ENCODE measurements at regions not wholly inside any gene's neighbourhood (a gene's known extent, or its start where the extent isn't known, plus 50 kb on each side); places are given as distances from the start of the nearest gene placed in this dataset.

- Histone ChIP-seq H2AFZ (ENCODE audit: low read length) (no peak overlapping the region), H3K9me3 (ENCODE audit: low read length) (no peaks in the 10 kb centered on the region), H3K9ac (ENCODE audit: low read length) (no peak overlapping the region), H3K4me2 (ENCODE audit: low read depth, low read length, poor library complexity, severe bottlenecking) (no peak overlapping the region), H3K36me3 (ENCODE audit: insufficient read depth, low read length) (no peaks in the 10 kb centered on the region), H3K27ac (ENCODE audit: low read length) (no peak overlapping the region), H3K4me3 (ENCODE audit: low read length) (no peak overlapping the region), H4K20me1 (ENCODE audit: insufficient read depth, low read depth, low read length) (no peaks in the 10 kb centered on the region), H3K79me2 (ENCODE audit: low read length) (no peaks in the 10 kb centered on the region), H3K4me1 (ENCODE audit: low read length) (no peaks in the 10 kb centered on the region), H3K9me2 (replicated peaks; ENCODE audit: insufficient read depth, low read length) (no peaks in the 10 kb centered on the region), H3K27me3 (ENCODE audit: low read length) (no peaks in the 10 kb centered on the region)
- no peak for DNase-seq
These were observed 107.4 kb upstream of the NOCT start for GRCh38 chr4:138908134-138908533.

- Histone ChIP-seq H2AFZ (ENCODE audit: low read length) (no peak overlapping the region), H3K4me3 (ENCODE audit: low read length) (no peak overlapping the region), H3K4me1 (ENCODE audit: low read length) (no peaks in the 10 kb centered on the region), H3K27me3 (ENCODE audit: low read length) (no peaks in the 10 kb centered on the region), H3K9me2 (replicated peaks; ENCODE audit: insufficient read depth, low read length) (no peaks in the 10 kb centered on the region), H4K20me1 (ENCODE audit: insufficient read depth, low read depth, low read length) (no peaks in the 10 kb centered on the region), H3K9me3 (ENCODE audit: low read length) (no peaks in the 10 kb centered on the region), H3K27ac (ENCODE audit: low read length) (no peak overlapping the region), H3K36me3 (ENCODE audit: insufficient read depth, low read length) (no peaks in the 10 kb centered on the region), H3K4me2 (ENCODE audit: low read depth, low read length, poor library complexity, severe bottlenecking) (no peak overlapping the region), H3K9ac (ENCODE audit: low read length) (no peak overlapping the region), H3K79me2 (ENCODE audit: low read length) (no peaks in the 10 kb centered on the region)
- no peak for DNase-seq
These were observed 108.4 kb upstream of the NOCT start for GRCh38 chr4:138907174-138907573.

DNA sequence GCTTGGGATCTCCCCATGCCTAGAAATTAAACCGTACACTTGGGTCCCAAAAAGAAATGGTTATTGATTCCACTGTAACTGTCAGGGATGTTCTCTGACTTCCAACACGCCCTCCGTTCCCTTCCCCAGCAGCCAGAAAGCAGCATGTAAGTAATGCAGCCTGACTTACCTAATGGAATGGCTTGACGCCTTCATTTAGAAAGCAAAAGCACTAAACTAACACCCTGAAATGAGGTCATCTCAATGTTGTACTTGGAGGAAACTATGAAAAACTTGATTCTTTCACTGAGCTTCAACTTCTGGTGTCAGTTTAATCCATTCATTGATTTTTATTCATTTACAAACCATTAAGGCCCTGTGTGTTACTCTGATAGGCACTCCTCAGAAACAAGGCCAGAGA, 110.8 kb upstream of the NOCT start:
- Histone ChIP-seq H3K4me3 (ENCODE audit: low read length) (no peak overlapping the region), H4K20me1 (ENCODE audit: insufficient read depth, low read depth, low read length) (no peaks in the 10 kb centered on the region), H3K4me1 (ENCODE audit: low read length) (no peaks in the 10 kb centered on the region), H3K4me2 (ENCODE audit: low read depth, low read length, poor library complexity, severe bottlenecking) (no peak overlapping the region), H2AFZ (ENCODE audit: low read length) (no peak overlapping the region), H3K79me2 (ENCODE audit: low read length) (no peaks in the 10 kb centered on the region), H3K9me2 (replicated peaks; ENCODE audit: insufficient read depth, low read length) (no peaks in the 10 kb centered on the region), H3K27me3 (ENCODE audit: low read length) (no peaks in the 10 kb centered on the region), H3K36me3 (ENCODE audit: insufficient read depth, low read length) (no peaks in the 10 kb centered on the region), H3K9me3 (ENCODE audit: low read length) (no peaks in the 10 kb centered on the region), H3K9ac (ENCODE audit: low read length) (no peak overlapping the region), H3K27ac (ENCODE audit: low read length) (no peak overlapping the region)
- DNase-seq = no peak

GRCh38 chr4:138903185-138903584, 112.4 kb upstream of the NOCT start:
- H4K20me1 ChIP-seq (ENCODE audit: insufficient read depth, low read depth, low read length) = no peaks in the 10 kb centered on the region
- no peaks in the 10 kb centered on the region for H3K4me1 ChIP-seq (ENCODE audit: low read length)
- H3K27ac ChIP-seq (ENCODE audit: low read length) = no peak overlapping the region
- no peaks in the 10 kb centered on the region for H3K9me3 ChIP-seq (ENCODE audit: low read length)
- H3K27me3 ChIP-seq (ENCODE audit: low read length) = no peaks in the 10 kb centered on the region
- no peak overlapping the region for H3K4me2 ChIP-seq (ENCODE audit: low read depth, low read length, poor library complexity, severe bottlenecking)
- H3K9ac ChIP-seq (ENCODE audit: low read length) = no peak overlapping the region
- no peak overlapping the region for H2AFZ ChIP-seq (ENCODE audit: low read length)
- H3K4me3 ChIP-seq (ENCODE audit: low read length) = no peak overlapping the region
- DNase-seq = no peak
- no peaks in the 10 kb centered on the region for H3K36me3 ChIP-seq (ENCODE audit: insufficient read depth, low read length)
- no peaks in the 10 kb centered on the region for H3K79me2 ChIP-seq (ENCODE audit: low read length)
- no peaks in the 10 kb centered on the region for H3K9me2 ChIP-seq (replicated peaks; ENCODE audit: insufficient read depth, low read length)

DNA sequence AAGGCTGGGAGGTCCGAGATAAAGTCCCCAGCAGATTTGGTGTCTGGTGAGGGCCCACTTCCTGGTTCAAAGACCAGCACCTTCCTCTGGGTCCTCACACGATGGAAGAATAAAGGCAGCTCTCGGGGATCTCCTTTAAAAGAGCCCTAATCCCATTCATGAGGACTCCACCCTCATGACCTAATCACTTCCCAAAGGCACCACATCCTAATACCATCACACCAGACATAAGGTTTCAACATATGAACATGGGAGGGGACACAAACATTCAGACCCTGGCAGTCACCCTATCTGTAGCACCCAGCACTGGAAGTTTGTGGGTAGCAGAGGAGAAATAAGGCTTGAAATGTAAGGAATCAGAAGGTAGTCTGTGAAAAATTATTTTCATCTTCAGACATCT, 112.9 kb upstream of the NOCT start:
- Histone ChIP-seq H3K9me3 (ENCODE audit: low read length) (no peaks in the 10 kb centered on the region), H3K9ac (ENCODE audit: low read length) (no peak overlapping the region), H3K4me1 (ENCODE audit: low read length) (no peaks in the 10 kb centered on the region), H3K36me3 (ENCODE audit: insufficient read depth, low read length) (no peaks in the 10 kb centered on the region), H2AFZ (ENCODE audit: low read length) (no peak overlapping the region), H3K4me3 (ENCODE audit: low read length) (no peak overlapping the region), H3K27me3 (ENCODE audit: low read length) (no peaks in the 10 kb centered on the region), H3K27ac (ENCODE audit: low read length) (no peak overlapping the region), H4K20me1 (ENCODE audit: insufficient read depth, low read depth, low read length) (no peaks in the 10 kb centered on the region), H3K9me2 (replicated peaks; ENCODE audit: insufficient read depth, low read length) (no peaks in the 10 kb centered on the region), H3K4me2 (ENCODE audit: low read depth, low read length, poor library complexity, severe bottlenecking) (no peak overlapping the region), H3K79me2 (ENCODE audit: low read length) (no peaks in the 10 kb centered on the region)
- DNase-seq = no peak

GRCh38 chr4:138901177-138901576, 114.4 kb upstream of the NOCT start:
- no peaks in the 10 kb centered on the region for H3K36me3 ChIP-seq (ENCODE audit: insufficient read depth, low read length)
- H3K4me2 ChIP-seq (ENCODE audit: low read depth, low read length, poor library complexity, severe bottlenecking) = no peak overlapping the region
- no peak overlapping the region for H3K9ac ChIP-seq (ENCODE audit: low read length)
- H2AFZ ChIP-seq (ENCODE audit: low read length) = no peak overlapping the region
- DNase-seq = no peak
- H3K27ac ChIP-seq (ENCODE audit: low read length) = no peak overlapping the region
- no peaks in the 10 kb centered on the region for H4K20me1 ChIP-seq (ENCODE audit: insufficient read depth, low read depth, low read length)
- no peaks in the 10 kb centered on the region for H3K9me2 ChIP-seq (replicated peaks; ENCODE audit: insufficient read depth, low read length)
- no peaks in the 10 kb centered on the region for H3K27me3 ChIP-seq (ENCODE audit: low read length)
- no peaks in the 10 kb centered on the region for H3K9me3 ChIP-seq (ENCODE audit: low read length)
- no peaks in the 10 kb centered on the region for H3K79me2 ChIP-seq (ENCODE audit: low read length)
- H3K4me3 ChIP-seq (ENCODE audit: low read length) = no peak overlapping the region
- H3K4me1 ChIP-seq (ENCODE audit: low read length) = no peaks in the 10 kb centered on the region

GRCh38 chr4:138899999-138900398, 115.6 kb upstream of the NOCT start:
- DNase-seq = no peak
- no peaks in the 10 kb centered on the region for H3K4me1 ChIP-seq (ENCODE audit: low read length)
- H3K4me2 ChIP-seq (ENCODE audit: low read depth, low read length, poor library complexity, severe bottlenecking) = no peak overlapping the region
- no peak overlapping the region for H3K27ac ChIP-seq (ENCODE audit: low read length)
- H3K9ac ChIP-seq (ENCODE audit: low read length) = no peak overlapping the region
- no peaks in the 10 kb centered on the region for H3K79me2 ChIP-seq (ENCODE audit: low read length)
- no peaks in the 10 kb centered on the region for H3K36me3 ChIP-seq (ENCODE audit: insufficient read depth, low read length)
- no peaks in the 10 kb centered on the region for H3K9me3 ChIP-seq (ENCODE audit: low read length)
- no peaks in the 10 kb centered on the region for H3K27me3 ChIP-seq (ENCODE audit: low read length)
- no peaks in the 10 kb centered on the region for H4K20me1 ChIP-seq (ENCODE audit: insufficient read depth, low read depth, low read length)
- H3K4me3 ChIP-seq (ENCODE audit: low read length) = no peak overlapping the region
- H3K9me2 ChIP-seq (replicated peaks; ENCODE audit: insufficient read depth, low read length) = no peaks in the 10 kb centered on the region
- no peak overlapping the region for H2AFZ ChIP-seq (ENCODE audit: low read length)

- no peaks in the 10 kb centered on the region for H3K79me2 ChIP-seq (ENCODE audit: low read length)
- no peak overlapping the region for H3K27ac ChIP-seq (ENCODE audit: low read length)
- H3K4me2 ChIP-seq (ENCODE audit: low read depth, low read length, poor library complexity, severe bottlenecking) = no peak overlapping the region
These were observed 117.3 kb upstream of the NOCT start for GRCh38 chr4:138898282-138898681.

DNA sequence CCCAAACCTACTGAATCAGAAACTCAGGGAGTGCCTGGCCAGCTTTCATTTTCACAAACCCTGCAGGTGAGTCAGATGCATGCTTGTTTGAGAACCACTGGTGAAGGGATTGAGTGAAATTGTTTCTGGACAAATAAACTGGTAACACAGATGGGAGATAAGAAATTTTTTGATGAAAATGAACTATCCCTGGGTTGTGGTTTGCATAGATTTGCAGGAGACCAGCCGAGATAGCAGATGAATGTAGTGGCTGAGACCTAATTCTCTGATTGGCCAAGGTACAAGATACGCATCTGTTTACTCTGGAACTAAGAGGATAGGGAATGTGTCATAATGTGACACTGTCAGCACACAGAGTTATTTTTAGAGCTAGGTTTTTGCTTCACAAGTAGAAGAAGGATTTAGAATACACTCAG, 117.8 kb upstream of the NOCT start:
- Histone ChIP-seq H3K9me2 (replicated peaks; ENCODE audit: insufficient read depth, low read length) (no peaks in the 10 kb centered on the region), H3K4me2 (ENCODE audit: low read depth, low read length, poor library complexity, severe bottlenecking) (no peak overlapping the region), H3K9ac (ENCODE audit: low read length) (no peak overlapping the region), H3K4me1 (ENCODE audit: low read length) (no peaks in the 10 kb centered on the region), H3K79me2 (ENCODE audit: low read length) (no peaks in the 10 kb centered on the region), H3K27me3 (ENCODE audit: low read length) (no peaks in the 10 kb centered on the region), H3K4me3 (ENCODE audit: low read length) (no peak overlapping the region), H3K36me3 (ENCODE audit: insufficient read depth, low read length) (no peaks in the 10 kb centered on the region), H2AFZ (ENCODE audit: low read length) (no peak overlapping the region), H3K27ac (ENCODE audit: low read length) (no peak overlapping the region), H3K9me3 (ENCODE audit: low read length) (no peaks in the 10 kb centered on the region), H4K20me1 (ENCODE audit: insufficient read depth, low read depth, low read length) (no peaks in the 10 kb centered on the region)
- no peak for DNase-seq

More at GRCh38 chr4:138898282-138898681, 117.3 kb upstream of the NOCT start:
- Histone ChIP-seq H3K4me3 (ENCODE audit: low read length) (no peak overlapping the region), H3K36me3 (ENCODE audit: insufficient read depth, low read length) (no peaks in the 10 kb centered on the region), H3K9ac (ENCODE audit: low read length) (no peak overlapping the region), H3K9me2 (replicated peaks; ENCODE audit: insufficient read depth, low read length) (no peaks in the 10 kb centered on the region), H3K27me3 (ENCODE audit: low read length) (no peaks in the 10 kb centered on the region), H2AFZ (ENCODE audit: low read length) (no peak overlapping the region), H4K20me1 (ENCODE audit: insufficient read depth, low read depth, low read length) (no peaks in the 10 kb centered on the region), H3K9me3 (ENCODE audit: low read length) (no peaks in the 10 kb centered on the region), H3K4me1 (ENCODE audit: low read length) (no peaks in the 10 kb centered on the region)
- DNase-seq = no peak

Measured in Karpas-422 (cell line).